Astrocyte (in vitro differentiated cells and primary cell): ENCODE measurements at regions not wholly inside any gene's neighbourhood (a gene's known extent, or its start where the extent isn't known, plus 50 kb on each side); places are given as distances from the start of the nearest gene placed in this dataset.

Source experiments
- EZH2 ChIP-seq: IDR thresholded peaks from 2 replicates; pipeline ENCODE4 v1.6.1; 2012; ENCODE audit warnings: mild to moderate bottlenecking, low read length, inconsistent platforms; ENCODE audit not compliant: insufficient read depth
- TF ChIP-seq, protein P1 (sequence below): IDR thresholded peaks from 2 replicates; pipeline ENCODE4 v1.5.1; 2011; ENCODE audit warnings: low read depth, mild to moderate bottlenecking, inconsistent platforms, low read length, moderate library complexity; ENCODE audit not compliant: insufficient read depth

GRCh38 chrX:122596998-122597397 lies 587.1 kb upstream of the GRIA3 start:
- TF ChIP-seq, protein P1, sequence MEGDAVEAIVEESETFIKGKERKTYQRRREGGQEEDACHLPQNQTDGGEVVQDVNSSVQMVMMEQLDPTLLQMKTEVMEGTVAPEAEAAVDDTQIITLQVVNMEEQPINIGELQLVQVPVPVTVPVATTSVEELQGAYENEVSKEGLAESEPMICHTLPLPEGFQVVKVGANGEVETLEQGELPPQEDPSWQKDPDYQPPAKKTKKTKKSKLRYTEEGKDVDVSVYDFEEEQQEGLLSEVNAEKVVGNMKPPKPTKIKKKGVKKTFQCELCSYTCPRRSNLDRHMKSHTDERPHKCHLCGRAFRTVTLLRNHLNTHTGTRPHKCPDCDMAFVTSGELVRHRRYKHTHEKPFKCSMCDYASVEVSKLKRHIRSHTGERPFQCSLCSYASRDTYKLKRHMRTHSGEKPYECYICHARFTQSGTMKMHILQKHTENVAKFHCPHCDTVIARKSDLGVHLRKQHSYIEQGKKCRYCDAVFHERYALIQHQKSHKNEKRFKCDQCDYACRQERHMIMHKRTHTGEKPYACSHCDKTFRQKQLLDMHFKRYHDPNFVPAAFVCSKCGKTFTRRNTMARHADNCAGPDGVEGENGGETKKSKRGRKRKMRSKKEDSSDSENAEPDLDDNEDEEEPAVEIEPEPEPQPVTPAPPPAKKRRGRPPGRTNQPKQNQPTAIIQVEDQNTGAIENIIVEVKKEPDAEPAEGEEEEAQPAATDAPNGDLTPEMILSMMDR, result no peak
- no peak for TF ChIP-seq EZH2
